ENCODE measurements at regions not wholly inside any gene's neighbourhood (a gene's known extent, or its start where the extent isn't known, plus 50 kb on each side); places are given as distances from the start of the nearest gene placed in this dataset.

- TF ChIP-seq, protein P1, sequence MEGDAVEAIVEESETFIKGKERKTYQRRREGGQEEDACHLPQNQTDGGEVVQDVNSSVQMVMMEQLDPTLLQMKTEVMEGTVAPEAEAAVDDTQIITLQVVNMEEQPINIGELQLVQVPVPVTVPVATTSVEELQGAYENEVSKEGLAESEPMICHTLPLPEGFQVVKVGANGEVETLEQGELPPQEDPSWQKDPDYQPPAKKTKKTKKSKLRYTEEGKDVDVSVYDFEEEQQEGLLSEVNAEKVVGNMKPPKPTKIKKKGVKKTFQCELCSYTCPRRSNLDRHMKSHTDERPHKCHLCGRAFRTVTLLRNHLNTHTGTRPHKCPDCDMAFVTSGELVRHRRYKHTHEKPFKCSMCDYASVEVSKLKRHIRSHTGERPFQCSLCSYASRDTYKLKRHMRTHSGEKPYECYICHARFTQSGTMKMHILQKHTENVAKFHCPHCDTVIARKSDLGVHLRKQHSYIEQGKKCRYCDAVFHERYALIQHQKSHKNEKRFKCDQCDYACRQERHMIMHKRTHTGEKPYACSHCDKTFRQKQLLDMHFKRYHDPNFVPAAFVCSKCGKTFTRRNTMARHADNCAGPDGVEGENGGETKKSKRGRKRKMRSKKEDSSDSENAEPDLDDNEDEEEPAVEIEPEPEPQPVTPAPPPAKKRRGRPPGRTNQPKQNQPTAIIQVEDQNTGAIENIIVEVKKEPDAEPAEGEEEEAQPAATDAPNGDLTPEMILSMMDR (IDR thresholded peaks at IDR 0.05), result no peak
- no peak for TF ChIP-seq POLR2A (IDR thresholded peaks at IDR 0.05)
Measured at GRCh38 chr3:34077417-34078195, 279.2 kb downstream of the PDCD6IP start.

Measured in lower leg skin (tissue), 3 donors.